ENCODE measurements at regions not wholly inside any gene's neighbourhood (a gene's known extent, or its start where the extent isn't known, plus 50 kb on each side); places are given as distances from the start of the nearest gene placed in this dataset.

- Histone ChIP-seq H3K36me3 (ENCODE audit: insufficient read depth, low read length) (no peaks in the 10 kb centered on the region), H3K9me2 (ENCODE audit: low read depth, low read length) (no peaks in the 10 kb centered on the region), H3K4me1 (ENCODE audit: insufficient read depth, low read length, severe bottlenecking) (no peaks in the 10 kb centered on the region), H3K4me2 (ENCODE audit: low read length) (no peak overlapping the region), H3K79me2 (ENCODE audit: insufficient read depth, low read length) (no peaks in the 10 kb centered on the region), H3K9ac (ENCODE audit: low read length) (no peak overlapping the region), H4K20me1 (ENCODE audit: insufficient read depth, low read length) (no peaks in the 10 kb centered on the region), H3K27me3 (ENCODE audit: insufficient read depth, low read length) (no peaks in the 10 kb centered on the region), H3K27ac (ENCODE audit: low read depth, low read length, poor library complexity, severe bottlenecking) (no peak overlapping the region), H3K9me3 (ENCODE audit: low read length) (no peaks in the 10 kb centered on the region), H2AFZ (ENCODE audit: low read length) (no peak overlapping the region), H3F3A (ENCODE audit: insufficient read depth, low read length) (no peaks in the 10 kb centered on the region), H3K4me3 (ENCODE audit: low read depth, low read length, poor library complexity, severe bottlenecking) (no peak overlapping the region)
- no peak for TF ChIP-seq EZH2 (IDR thresholded peaks at IDR 0.05; ENCODE audit: borderline replicate concordance, low read length)
- TF ChIP-seq, protein P1, sequence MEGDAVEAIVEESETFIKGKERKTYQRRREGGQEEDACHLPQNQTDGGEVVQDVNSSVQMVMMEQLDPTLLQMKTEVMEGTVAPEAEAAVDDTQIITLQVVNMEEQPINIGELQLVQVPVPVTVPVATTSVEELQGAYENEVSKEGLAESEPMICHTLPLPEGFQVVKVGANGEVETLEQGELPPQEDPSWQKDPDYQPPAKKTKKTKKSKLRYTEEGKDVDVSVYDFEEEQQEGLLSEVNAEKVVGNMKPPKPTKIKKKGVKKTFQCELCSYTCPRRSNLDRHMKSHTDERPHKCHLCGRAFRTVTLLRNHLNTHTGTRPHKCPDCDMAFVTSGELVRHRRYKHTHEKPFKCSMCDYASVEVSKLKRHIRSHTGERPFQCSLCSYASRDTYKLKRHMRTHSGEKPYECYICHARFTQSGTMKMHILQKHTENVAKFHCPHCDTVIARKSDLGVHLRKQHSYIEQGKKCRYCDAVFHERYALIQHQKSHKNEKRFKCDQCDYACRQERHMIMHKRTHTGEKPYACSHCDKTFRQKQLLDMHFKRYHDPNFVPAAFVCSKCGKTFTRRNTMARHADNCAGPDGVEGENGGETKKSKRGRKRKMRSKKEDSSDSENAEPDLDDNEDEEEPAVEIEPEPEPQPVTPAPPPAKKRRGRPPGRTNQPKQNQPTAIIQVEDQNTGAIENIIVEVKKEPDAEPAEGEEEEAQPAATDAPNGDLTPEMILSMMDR (IDR thresholded peaks at IDR 0.05; ENCODE audit: low read length): no peak
Measured at GRCh38 chr2:120448961-120449810, 103.2 kb downstream of the INHBB start.

DNA sequence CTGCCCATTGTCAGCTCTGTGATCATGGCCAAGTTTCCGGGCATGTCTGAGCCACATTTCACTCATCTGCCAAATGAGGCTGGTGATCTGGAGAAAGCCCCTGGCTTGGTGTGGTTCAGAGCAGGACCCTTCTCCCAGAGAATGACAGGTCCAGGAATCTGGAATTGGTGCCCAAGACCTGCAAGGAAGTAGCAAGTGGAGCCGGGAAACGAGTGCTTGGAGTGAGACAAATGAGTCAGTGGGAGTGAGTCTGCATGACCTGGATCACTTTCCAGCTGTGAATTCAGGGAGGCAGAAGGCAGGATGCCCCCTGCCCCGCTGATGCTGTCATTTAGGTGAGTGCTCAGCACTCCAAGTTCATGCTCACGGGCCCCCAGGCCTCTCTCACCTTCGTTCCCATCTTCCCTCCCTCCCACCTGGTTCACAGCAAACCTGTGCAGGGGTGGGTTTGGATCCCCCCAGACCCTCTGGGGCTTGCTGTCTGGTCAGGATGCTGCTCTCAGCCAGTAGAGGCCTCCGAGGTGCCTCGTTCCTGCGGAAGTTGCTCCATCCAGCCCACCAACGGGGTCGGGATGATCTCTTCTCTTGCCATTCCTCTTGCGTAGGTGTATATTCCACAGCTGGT is 104.4 kb downstream of the INHBB start:
- Histone ChIP-seq H3K9ac (ENCODE audit: low read length) (no peak overlapping the region), H3F3A (ENCODE audit: insufficient read depth, low read length) (no peaks in the 10 kb centered on the region)

DNA sequence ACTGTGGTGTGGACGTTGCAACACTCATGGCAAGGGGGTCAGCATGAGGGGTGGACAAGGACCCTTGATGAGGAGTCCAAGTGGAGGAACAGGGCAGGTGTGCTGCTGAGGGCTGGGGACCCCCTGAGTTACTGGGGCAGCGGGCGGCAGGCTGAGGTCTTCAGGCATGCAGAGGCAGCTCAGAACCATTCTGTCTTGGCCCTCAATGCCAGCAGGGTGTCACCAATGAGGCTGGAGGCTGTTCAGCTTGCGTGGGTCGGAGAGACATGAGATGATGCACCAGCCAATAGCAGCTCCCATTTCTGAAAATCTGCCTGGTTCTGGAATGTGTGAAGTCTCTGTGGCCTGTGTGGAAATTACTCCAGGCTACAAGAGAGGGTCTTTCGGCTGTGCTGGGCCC is 105.4 kb downstream of the INHBB start:
- H3K4me3 ChIP-seq (ENCODE audit: low read depth, low read length, poor library complexity, severe bottlenecking): no peak overlapping the region
- no peaks in the 10 kb centered on the region for H3K79me2 ChIP-seq (ENCODE audit: insufficient read depth, low read length)
- no peaks in the 10 kb centered on the region for H3K27me3 ChIP-seq (ENCODE audit: insufficient read depth, low read length)
- no peaks in the 10 kb centered on the region for H3K36me3 ChIP-seq (ENCODE audit: insufficient read depth, low read length)
- no peaks in the 10 kb centered on the region for H3K9me3 ChIP-seq (ENCODE audit: low read length)
- H3F3A ChIP-seq (ENCODE audit: insufficient read depth, low read length): no peaks in the 10 kb centered on the region
- H3K9me2 ChIP-seq (ENCODE audit: low read depth, low read length): no peaks in the 10 kb centered on the region
- H3K27ac ChIP-seq (ENCODE audit: low read depth, low read length, poor library complexity, severe bottlenecking): no peak overlapping the region
- no peak overlapping the region for H2AFZ ChIP-seq (ENCODE audit: low read length)
- H3K4me2 ChIP-seq (ENCODE audit: low read length): no peak overlapping the region
- H3K9ac ChIP-seq (ENCODE audit: low read length): no peak overlapping the region
- no peak for TF ChIP-seq EZH2 (IDR thresholded peaks at IDR 0.05; ENCODE audit: borderline replicate concordance, low read length)
- TF ChIP-seq, protein P1 (IDR thresholded peaks at IDR 0.05; ENCODE audit: low read length): no peak
- H4K20me1 ChIP-seq (ENCODE audit: insufficient read depth, low read length): no peaks in the 10 kb centered on the region
- H3K4me1 ChIP-seq (ENCODE audit: insufficient read depth, low read length, severe bottlenecking): no peaks in the 10 kb centered on the region

More for the DNA sequence above, 104.4 kb downstream of the INHBB start:
- no peaks in the 10 kb centered on the region for H3K9me3 ChIP-seq (ENCODE audit: low read length)
- H3K27me3 ChIP-seq (ENCODE audit: insufficient read depth, low read length): no peaks in the 10 kb centered on the region
- no peaks in the 10 kb centered on the region for H3K4me1 ChIP-seq (ENCODE audit: insufficient read depth, low read length, severe bottlenecking)
- no peaks in the 10 kb centered on the region for H3K9me2 ChIP-seq (ENCODE audit: low read depth, low read length)
- TF ChIP-seq, protein P1 (IDR thresholded peaks at IDR 0.05; ENCODE audit: low read length): no peak
- TF ChIP-seq EZH2 (IDR thresholded peaks at IDR 0.05; ENCODE audit: borderline replicate concordance, low read length): no peak
- no peaks in the 10 kb centered on the region for H3K79me2 ChIP-seq (ENCODE audit: insufficient read depth, low read length)
- H3K27ac ChIP-seq (ENCODE audit: low read depth, low read length, poor library complexity, severe bottlenecking): no peak overlapping the region
- H3K36me3 ChIP-seq (ENCODE audit: insufficient read depth, low read length): no peaks in the 10 kb centered on the region
- H3K4me2 ChIP-seq (ENCODE audit: low read length): no peak overlapping the region
- H4K20me1 ChIP-seq (ENCODE audit: insufficient read depth, low read length): no peaks in the 10 kb centered on the region
- H2AFZ ChIP-seq (ENCODE audit: low read length): no peak overlapping the region
- no peak overlapping the region for H3K4me3 ChIP-seq (ENCODE audit: low read depth, low read length, poor library complexity, severe bottlenecking)

Measured in OCI-LY1 (cell line).